Esophagus squamous epithelium (tissue), 5 donors: ENCODE measurements at regions not wholly inside any gene's neighbourhood (a gene's known extent, or its start where the extent isn't known, plus 50 kb on each side); places are given as distances from the start of the nearest gene placed in this dataset.

Experiments used
- DNase-seq: peaks from one replicate; lab custom pipeline; 2025; lab: John Stamatoyannopoulos, UW
- H3K27ac ChIP-seq, 4 donors: fragments of 200-600 bp; sonication (generic); one replicate each; pipeline ENCODE4 v1.5.1; 2016 to 2019; ENCODE audit warnings: mild to moderate bottlenecking in 1 of 4
- H3K27me3 ChIP-seq, 4 donors: fragments of 200-600 bp; sonication (generic); 1 replicate in 3 of 4; 2 replicates in 1 of 4; pipeline versions ENCODE4 v1.5.1 to v1.6.0; 2017 to 2021; ENCODE audit warnings: antibody characterized with exemption in 1 of 4
- H3K36me3 ChIP-seq, 3 donors: fragments of 200-600 bp; sonication (generic); one replicate each; pipeline ENCODE4 v1.5.1; 2016 to 2019
- H3K4me1 ChIP-seq, 3 donors: fragments of 200-600 bp; sonication (generic); one replicate each; pipeline ENCODE4 v1.5.1; 2017 to 2019
- H3K4me3 ChIP-seq, 4 donors: fragments of 200-600 bp; sonication (generic); 1 replicate in 3 of 4; 2 replicates in 1 of 4; pipeline ENCODE4 v1.5.1; 2016 to 2019; ENCODE audit warnings: mild to moderate bottlenecking in 2 of 4, moderate library complexity in 1 of 4
- H3K9me3 ChIP-seq, 3 donors: fragments of 200-600 bp; sonication (generic); one replicate each; pipeline ENCODE4 v1.5.1; 2016 to 2019
- CTCF ChIP-seq, 6 experiments: fragments of 450-650 bp in 4 of 6; fragments of 200-600 bp in 2 of 6; sonication (generic) in 2 of 6; IDR thresholded peaks; one replicate each; pipeline ENCODE4 v1.5.1; 2016 to 2019; ENCODE audit warnings: antibody characterized with exemption in 6 of 6, mild to moderate bottlenecking in 4 of 6, moderate library complexity in 4 of 6
- POLR2A ChIP-seq, 4 donors: fragments of 450-650 bp; IDR thresholded peaks; one replicate each; pipeline ENCODE4 v1.6.1; 2017; ENCODE audit warnings: antibody characterized with exemption in 4 of 4, mild to moderate bottlenecking in 4 of 4, moderate library complexity in 3 of 4
- WGBS, 2 donors: methylation state at CpG; one replicate each; pipeline ENCODE4 v1.1.5; 2018; 5-methylcytosine and 5-hydroxymethylcytosine counted together
- intact Hi-C: fragments of 100-400 bp; cut with DNase I; formaldehyde crosslinking; loops from one replicate; pipeline ENCODE4 v1.15.0; 2022
- donor health status: DM: yes; HTN: yes; CAD: no.

GRCh38 chr2:65812887-65813286 lies 380.5 kb upstream of the SPRED2 start:
- Histone ChIP-seq H3K27me3 (no peaks in the 10 kb centered on the region), H3K27ac (no peak overlapping the region), H3K4me3 (no peak overlapping the region), H3K9me3 (peaks cover 0 to 3% (median 0%) of the 10 kb centered on the region in 3 donors), H3K4me1 (no peaks in the 10 kb centered on the region), H3K36me3 (no peaks in the 10 kb centered on the region)
- no peak for DNase-seq
- TF ChIP-seq POLR2A (IDR thresholded peaks at IDR 0.05) (no peak), CTCF (IDR thresholded peaks at IDR 0.05) (no peak)
- WGBS, 2 donors = 56 to 66% methylated on average over 3 of the region's 3 CpGs
- intact Hi-C loops = no loop called here

GRCh38 chr2:65807942-65808341 lies 375.5 kb upstream of the SPRED2 start:
- TF ChIP-seq POLR2A (IDR thresholded peaks at IDR 0.05) (no peak), CTCF (IDR thresholded peaks at IDR 0.05) (no peak)
- Histone ChIP-seq H3K4me1 (no peaks in the 10 kb centered on the region), H3K36me3 (no peaks in the 10 kb centered on the region), H3K4me3 (no peak overlapping the region), H3K9me3 (peaks cover 0 to 12% (median 0%) of the 10 kb centered on the region in 3 donors), H3K27me3 (no peaks in the 10 kb centered on the region), H3K27ac (no peak overlapping the region)
- intact Hi-C loops = no loop called here
- DNase-seq = no peak
- 88 to 90% methylated on average over 4 of the region's 4 CpGs for WGBS, 2 donors

DNA sequence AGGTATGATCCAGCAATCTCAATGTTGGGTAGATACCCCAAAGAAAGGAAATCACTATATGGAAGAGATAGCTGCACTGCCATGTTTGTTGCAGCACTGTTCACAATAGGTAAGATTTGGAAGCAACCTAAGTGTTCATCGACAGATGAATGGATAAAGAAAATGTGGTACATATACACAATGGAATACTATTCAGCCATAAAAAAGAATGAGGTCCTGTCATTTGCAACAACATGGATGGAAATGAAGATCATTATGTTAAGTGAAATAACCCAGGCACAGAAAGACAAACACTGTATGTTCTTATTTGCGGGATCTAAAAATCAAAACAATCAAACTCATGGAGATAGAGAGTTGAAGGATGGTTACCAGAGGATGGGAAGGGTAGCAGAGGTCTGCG lies 372.4 kb upstream of the SPRED2 start:
- no peaks in the 10 kb centered on the region for H3K36me3 ChIP-seq
- intact Hi-C loops = no loop called here
- no peaks in the 10 kb centered on the region for H3K4me1 ChIP-seq
- H3K27ac ChIP-seq = no peak overlapping the region
- WGBS, 2 donors = 95 to 98% methylated on average over 3 of the region's 3 CpGs
- no peaks in the 10 kb centered on the region for H3K27me3 ChIP-seq
- H3K4me3 ChIP-seq = no peak overlapping the region
- DNase-seq = no peak
- peaks cover 0 to 12% (median 0%) of the 10 kb centered on the region in 3 donors for H3K9me3 ChIP-seq
- TF ChIP-seq POLR2A (IDR thresholded peaks at IDR 0.05) (no peak), CTCF (IDR thresholded peaks at IDR 0.05) (no peak)

DNA sequence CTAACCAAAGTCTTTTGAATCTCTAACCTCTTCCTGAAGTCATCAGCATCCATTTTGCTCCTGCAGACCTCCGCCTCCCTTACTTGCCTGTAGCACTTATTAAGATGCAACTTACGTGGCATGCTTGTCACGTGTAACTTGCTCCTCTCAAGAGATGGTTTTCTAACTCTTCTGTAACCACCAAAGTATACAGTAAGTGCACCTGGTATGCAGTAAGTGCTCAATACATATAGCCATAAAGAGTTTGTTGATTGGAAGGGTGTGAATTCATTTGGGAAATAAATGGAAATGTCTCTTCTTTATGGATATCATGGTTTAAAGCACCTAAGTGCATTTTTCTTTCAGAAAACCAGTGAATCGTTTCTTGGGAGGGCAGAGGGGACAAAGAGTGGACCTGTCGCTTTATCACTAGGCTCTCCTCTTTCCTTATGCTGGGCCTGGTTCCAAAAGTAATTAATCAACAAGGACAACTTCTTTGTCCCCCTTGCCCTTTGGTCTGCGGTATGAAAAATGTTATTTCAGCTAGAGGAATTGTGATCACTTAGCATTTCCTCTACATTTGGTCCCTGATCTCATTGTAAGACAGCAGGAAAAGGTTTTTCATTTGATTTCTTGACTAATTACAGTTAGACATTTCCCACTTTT lies 370.0 kb upstream of the SPRED2 start:
- WGBS, 2 donors = 53 to 68% methylated on average over 6 of the region's 6 CpGs
- peaks cover 0 to 5% (median 0%) of the 10 kb centered on the region in 3 donors for H3K9me3 ChIP-seq
- H3K4me1 ChIP-seq = no peaks in the 10 kb centered on the region
- H3K27ac ChIP-seq = no peak overlapping the region
- H3K4me3 ChIP-seq = no peak overlapping the region
- no peaks in the 10 kb centered on the region for H3K36me3 ChIP-seq
- H3K27me3 ChIP-seq = no peaks in the 10 kb centered on the region
- no peak for TF ChIP-seq POLR2A (IDR thresholded peaks at IDR 0.05)
- TF ChIP-seq CTCF (IDR thresholded peaks at IDR 0.05) = no peak
- intact Hi-C loops = no loop called here
- no peak for DNase-seq

DNA sequence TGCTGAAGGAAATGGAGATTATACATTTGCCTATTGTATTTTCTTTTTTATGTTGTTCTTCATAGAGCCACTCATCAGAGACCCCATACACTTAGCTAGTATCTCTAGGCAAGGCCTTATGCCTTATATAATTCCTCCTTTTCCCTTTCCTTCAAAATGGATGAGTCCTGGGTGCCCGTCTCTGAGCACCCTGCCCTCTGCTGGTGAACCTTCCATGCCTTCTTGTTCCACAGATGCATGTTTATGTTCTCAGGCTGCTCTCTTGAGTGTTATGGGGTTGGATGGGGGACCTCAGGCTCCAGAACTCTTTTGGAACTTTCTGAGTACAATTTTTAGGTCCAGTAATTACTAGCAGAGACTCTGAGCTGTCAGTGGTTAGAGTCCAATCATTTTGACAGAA lies 368.6 kb upstream of the SPRED2 start:
- TF ChIP-seq POLR2A (IDR thresholded peaks at IDR 0.05) = no peak
- TF ChIP-seq CTCF (IDR thresholded peaks at IDR 0.05) = peak in 2 of 6 experiments; percentile 15 to 47
- intact Hi-C loops = no loop called here
- H3K4me3 ChIP-seq = no peak overlapping the region
- no peak overlapping the region for H3K27ac ChIP-seq
- no peaks in the 10 kb centered on the region for H3K36me3 ChIP-seq
- WGBS, 2 donors = 67 to 70% methylated on average over 1 of the region's 1 CpG
- H3K9me3 ChIP-seq = no peaks in the 10 kb centered on the region
- no peaks in the 10 kb centered on the region for H3K4me1 ChIP-seq
- DNase-seq = no peak
- H3K27me3 ChIP-seq = no peaks in the 10 kb centered on the region
